ENCODE measurements at regions not wholly inside any gene's neighbourhood (a gene's known extent, or its start where the extent isn't known, plus 50 kb on each side); places are given as distances from the start of the nearest gene placed in this dataset.
"Not testable (repeated sequence)": the region's sequence is repeated elsewhere in the genome, so short reads cannot be mapped to it uniquely, and the experiment has no call there.

DNA sequence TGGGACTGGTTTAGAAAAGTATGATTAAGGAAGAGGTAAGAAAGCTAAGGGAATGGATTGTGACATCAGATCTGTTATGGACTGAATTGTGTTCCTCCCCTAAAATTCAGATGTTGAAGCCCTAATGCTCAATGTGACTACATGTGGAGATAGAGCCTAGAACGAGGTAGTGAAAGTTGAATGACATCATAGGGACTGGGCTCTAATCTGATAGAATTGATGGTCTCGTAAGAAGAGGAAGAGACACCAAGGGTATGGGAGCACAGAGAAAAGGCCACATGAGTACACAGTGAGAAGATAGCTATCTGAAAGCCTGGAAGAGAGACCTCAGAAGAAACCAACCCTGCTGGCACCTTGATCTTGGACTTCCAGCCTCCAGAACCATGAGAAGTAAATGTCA is 178.3 kb downstream of the TRIB2 start:
- H3K9me3 Mint-ChIP-seq = peaks cover 19% of the 10 kb centered on the region
- intact Hi-C loops (cut with micrococcal nuclease) = no loop called here
- H3K27me3 Mint-ChIP-seq (ENCODE audit: low read depth) = peaks cover 23% of the 10 kb centered on the region
- H3K36me3 Mint-ChIP-seq (ENCODE audit: low read depth) = no peaks in the 10 kb centered on the region
- no peak overlapping the region for H3K27ac Mint-ChIP-seq
- H3K4me1 Mint-ChIP-seq (ENCODE audit: low read depth) = peaks cover 10% of the 10 kb centered on the region
- DNase-seq (ENCODE audit: low spot score) = no peak
- no peak overlapping the region for H3K4me3 Mint-ChIP-seq (ENCODE audit: low read depth)

- Mint-ChIP-seq H3K4me3 (ENCODE audit: low read depth) (no peak overlapping the region), H3K36me3 (ENCODE audit: low read depth) (no peaks in the 10 kb centered on the region), H3K27ac (no peak overlapping the region), H3K9me3 (peaks cover 14% of the 10 kb centered on the region), H3K4me1 (ENCODE audit: low read depth) (peaks cover 10% of the 10 kb centered on the region), H3K27me3 (ENCODE audit: low read depth) (peaks cover 25% of the 10 kb centered on the region)
- DNase-seq (ENCODE audit: low spot score) = no peak
- intact Hi-C loops (cut with micrococcal nuclease) = no loop called here
These were observed 179.7 kb downstream of the TRIB2 start for GRCh38 chr2:12896318-12896982.

DNA sequence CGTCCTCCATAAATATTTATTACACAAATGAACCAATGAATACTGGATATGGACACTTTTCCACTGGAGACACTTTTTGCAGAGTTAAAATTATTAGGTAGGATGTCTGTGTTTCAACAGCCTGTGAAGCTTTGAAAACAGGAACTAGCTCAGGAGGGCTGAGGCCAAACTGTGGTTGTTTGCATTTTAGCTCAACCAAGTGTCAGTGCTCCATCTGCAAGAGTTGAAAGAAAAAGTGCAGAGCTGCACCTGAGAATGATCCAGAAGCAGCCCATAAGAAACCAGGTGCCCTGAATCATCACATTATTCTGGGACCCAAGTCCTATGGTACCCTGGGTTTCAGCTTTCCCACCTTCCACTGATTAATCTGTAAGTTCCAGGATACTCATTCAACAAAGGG is 180.4 kb downstream of the TRIB2 start:
- intact Hi-C loops (cut with micrococcal nuclease) = no loop called here
- H3K27me3 Mint-ChIP-seq (ENCODE audit: low read depth) = peaks cover 24% of the 10 kb centered on the region
- no peak for DNase-seq (ENCODE audit: low spot score)
- H3K27ac Mint-ChIP-seq = no peak overlapping the region
- peaks cover 9% of the 10 kb centered on the region for H3K9me3 Mint-ChIP-seq
- H3K4me3 Mint-ChIP-seq (ENCODE audit: low read depth) = no peak overlapping the region
- H3K4me1 Mint-ChIP-seq (ENCODE audit: low read depth) = peaks cover 10% of the 10 kb centered on the region
- no peaks in the 10 kb centered on the region for H3K36me3 Mint-ChIP-seq (ENCODE audit: low read depth)

DNA sequence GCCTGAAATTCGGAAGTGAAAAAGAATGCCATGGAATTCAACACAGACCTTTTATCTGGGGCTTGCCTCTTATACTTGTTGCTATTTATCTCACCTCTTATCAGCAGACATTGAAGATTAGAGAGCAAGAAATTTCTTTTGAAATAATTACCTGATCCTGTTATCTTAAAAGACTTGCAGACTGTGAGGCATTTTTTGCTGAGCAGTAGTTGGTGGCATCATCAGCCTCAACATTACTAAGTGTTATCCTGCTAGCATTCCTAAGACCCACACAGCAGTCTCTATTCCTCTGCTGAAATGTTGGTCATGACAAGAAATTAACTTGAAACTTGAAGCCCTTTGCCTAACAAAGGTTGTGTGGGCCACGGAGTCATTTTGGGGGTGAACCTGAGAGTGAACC is 186.5 kb downstream of the TRIB2 start:
- Mint-ChIP-seq H3K4me3 (ENCODE audit: low read depth) (no peak overlapping the region), H3K27me3 (ENCODE audit: low read depth) (peaks cover 27% of the 10 kb centered on the region), H3K36me3 (ENCODE audit: low read depth) (no peaks in the 10 kb centered on the region), H3K27ac (no peak overlapping the region), H3K9me3 (no peaks in the 10 kb centered on the region), H3K4me1 (ENCODE audit: low read depth) (no peaks in the 10 kb centered on the region)
- no peak for DNase-seq (ENCODE audit: low spot score)
- intact Hi-C loops (cut with micrococcal nuclease) = no loop called here

DNA sequence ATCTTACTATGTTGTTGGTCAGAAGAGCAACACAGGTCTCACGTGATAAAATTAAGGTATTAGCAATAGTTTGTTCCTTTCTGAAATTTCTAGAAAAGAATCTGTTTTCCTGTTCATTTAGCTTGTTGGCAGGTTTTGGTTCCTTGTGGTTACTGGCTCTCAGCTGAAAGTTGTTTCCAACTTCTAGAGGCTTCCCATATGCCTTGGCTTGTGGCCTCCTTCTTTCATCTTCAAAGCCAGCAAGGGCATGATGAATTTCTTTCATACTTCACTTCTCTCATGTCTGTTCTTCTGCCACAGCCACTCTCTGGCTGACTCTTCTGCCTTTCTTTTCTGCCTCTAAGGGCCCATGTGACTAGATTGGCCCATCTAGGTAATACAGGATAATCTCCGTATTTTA is 193.7 kb downstream of the TRIB2 start:
- intact Hi-C loops (cut with micrococcal nuclease) = no loop called here
- DNase-seq (ENCODE audit: low spot score) = no peak
- Mint-ChIP-seq H3K4me1 (ENCODE audit: low read depth) (no peaks in the 10 kb centered on the region), H3K27ac (no peak overlapping the region), H3K4me3 (ENCODE audit: low read depth) (no peak overlapping the region), H3K36me3 (ENCODE audit: low read depth) (no peaks in the 10 kb centered on the region), H3K9me3 (peaks cover 4% of the 10 kb centered on the region), H3K27me3 (ENCODE audit: low read depth) (peaks cover 30% of the 10 kb centered on the region)

DNA sequence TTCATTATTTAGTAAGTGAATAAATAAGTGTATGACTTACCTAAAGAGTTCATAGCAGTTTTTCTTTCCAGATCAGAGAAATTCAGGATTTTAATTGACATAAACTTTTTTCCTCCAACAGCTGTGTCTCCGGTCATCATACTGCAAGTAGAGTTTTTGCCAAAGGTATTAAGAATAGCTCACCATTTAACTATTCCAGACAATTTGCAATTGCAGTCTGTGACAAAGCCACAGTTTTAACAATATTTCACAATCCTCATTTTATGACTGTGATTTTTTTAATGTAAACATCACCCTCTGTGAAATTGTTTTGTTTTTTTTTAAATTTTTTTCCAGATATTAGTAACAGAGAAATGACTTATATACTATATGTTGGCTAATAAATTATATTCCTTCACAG is 199.1 kb downstream of the TRIB2 start:
- H3K9me3 Mint-ChIP-seq = peaks cover under 1% of the 10 kb centered on the region
- H3K27ac Mint-ChIP-seq = no peak overlapping the region
- intact Hi-C loops (cut with micrococcal nuclease) = no loop called here
- no peaks in the 10 kb centered on the region for H3K36me3 Mint-ChIP-seq (ENCODE audit: low read depth)
- peaks cover 38% of the 10 kb centered on the region for H3K27me3 Mint-ChIP-seq (ENCODE audit: low read depth)
- no peak for DNase-seq (ENCODE audit: low spot score)
- H3K4me3 Mint-ChIP-seq (ENCODE audit: low read depth) = no peak overlapping the region
- H3K4me1 Mint-ChIP-seq (ENCODE audit: low read depth) = no peaks in the 10 kb centered on the region

DNA sequence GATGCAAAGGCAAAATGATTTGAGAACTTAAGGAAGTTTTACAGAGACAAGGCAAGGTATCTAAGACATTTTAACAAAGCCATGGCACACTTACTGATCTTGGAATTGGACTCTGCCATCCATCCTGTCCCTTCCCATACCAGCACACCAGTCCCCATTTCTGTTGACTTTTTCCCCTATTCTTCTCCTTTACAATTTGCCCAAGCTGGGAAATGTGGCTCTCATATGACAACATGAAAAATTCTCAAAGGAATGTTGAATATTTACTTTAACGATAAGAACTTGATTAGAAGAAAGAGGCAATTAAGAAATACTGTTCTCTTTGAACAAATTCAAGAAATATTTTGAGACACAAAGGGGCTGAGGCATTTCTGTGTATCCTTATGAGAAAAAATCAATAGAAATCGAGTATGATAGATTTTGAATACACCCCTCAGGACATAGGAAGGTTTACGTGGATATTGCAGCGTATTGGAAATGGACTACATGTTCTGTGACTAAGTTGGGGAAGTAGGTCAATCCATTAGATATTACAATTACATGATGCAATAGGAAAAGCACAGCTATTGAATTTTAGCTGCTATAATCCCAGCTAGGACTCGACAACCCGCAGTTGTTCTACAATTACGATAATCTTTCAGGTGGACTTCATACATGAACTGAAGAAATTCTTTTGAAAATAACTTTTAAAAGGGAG is 201.6 kb downstream of the TRIB2 start:
- no peak overlapping the region for H3K27ac Mint-ChIP-seq
- no peaks in the 10 kb centered on the region for H3K36me3 Mint-ChIP-seq (ENCODE audit: low read depth)
- H3K4me3 Mint-ChIP-seq (ENCODE audit: low read depth) = no peak overlapping the region
- no peak for DNase-seq (ENCODE audit: low spot score)
- no peaks in the 10 kb centered on the region for H3K9me3 Mint-ChIP-seq
- H3K4me1 Mint-ChIP-seq (ENCODE audit: low read depth) = no peaks in the 10 kb centered on the region
- peaks cover 29% of the 10 kb centered on the region for H3K27me3 Mint-ChIP-seq (ENCODE audit: low read depth)
- intact Hi-C loops (cut with micrococcal nuclease) = no loop called here

DNA sequence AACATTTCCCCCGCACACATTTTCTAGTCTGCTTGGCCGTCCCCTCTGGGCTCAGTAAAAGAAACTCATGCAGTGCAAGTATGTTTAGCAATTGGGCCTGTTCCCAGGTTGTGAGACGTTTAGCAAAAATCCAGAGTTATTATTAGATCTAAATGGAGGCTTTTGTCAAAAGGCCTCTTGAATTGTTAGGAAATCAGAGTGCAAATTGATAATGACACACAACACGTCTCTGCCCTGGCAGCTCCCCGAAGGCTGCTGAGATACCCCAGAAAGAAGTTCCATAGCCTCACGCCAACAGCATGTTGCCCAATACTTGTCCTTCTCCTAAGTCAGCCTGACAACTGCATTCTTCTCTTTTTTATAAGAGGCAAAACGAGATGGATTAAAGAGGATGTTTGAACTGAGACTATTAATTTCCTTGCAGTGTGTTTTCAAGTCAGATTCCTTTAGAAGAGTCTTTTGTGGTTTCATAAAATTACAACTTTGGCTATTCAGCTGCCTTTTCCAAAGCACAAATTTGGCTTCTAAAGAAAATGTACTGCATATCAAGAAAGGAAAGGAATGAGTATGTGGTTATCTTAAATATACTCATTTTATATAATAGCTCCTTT is 202.2 kb downstream of the TRIB2 start:
- Mint-ChIP-seq H3K9me3 (no peaks in the 10 kb centered on the region), H3K27me3 (ENCODE audit: low read depth) (peaks cover 29% of the 10 kb centered on the region), H3K27ac (no peak overlapping the region), H3K4me3 (ENCODE audit: low read depth) (no peak overlapping the region), H3K4me1 (ENCODE audit: low read depth) (no peaks in the 10 kb centered on the region), H3K36me3 (ENCODE audit: low read depth) (no peaks in the 10 kb centered on the region)
- no peak for DNase-seq (ENCODE audit: low spot score)
- intact Hi-C loops (cut with micrococcal nuclease) = no loop called here

DNA sequence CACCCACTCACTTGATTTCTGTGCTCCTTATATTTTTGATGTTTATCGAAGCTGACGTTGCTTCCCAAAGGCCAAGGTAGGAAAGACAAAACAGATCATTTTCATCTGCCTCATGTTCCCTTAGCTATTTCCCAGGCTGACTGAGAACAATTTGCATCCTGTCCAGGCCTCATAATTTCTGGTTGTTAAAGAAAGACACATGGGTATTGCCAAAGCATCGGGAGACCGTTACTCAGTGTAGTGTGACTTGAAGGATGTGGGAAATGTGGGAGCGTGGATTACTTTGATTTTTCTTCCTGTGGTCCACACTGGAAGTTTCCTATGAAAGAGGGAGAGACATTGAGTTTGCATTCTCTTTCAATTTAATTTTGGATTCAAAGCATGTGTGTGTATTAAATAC is 204.6 kb downstream of the TRIB2 start:
- intact Hi-C loops (cut with micrococcal nuclease) = loop anchor here (10.0 kb wide), 1 partner anchor 1057 kb away; no protein-coding TSS in a partner anchor
- Mint-ChIP-seq H3K4me3 (ENCODE audit: low read depth) (no peak overlapping the region), H3K4me1 (ENCODE audit: low read depth) (no peaks in the 10 kb centered on the region), H3K27ac (no peak overlapping the region), H3K9me3 (no peaks in the 10 kb centered on the region), H3K36me3 (ENCODE audit: low read depth) (no peaks in the 10 kb centered on the region), H3K27me3 (ENCODE audit: low read depth) (peaks cover 18% of the 10 kb centered on the region)
- no peak for DNase-seq (ENCODE audit: low spot score)

- H3K4me3 Mint-ChIP-seq (ENCODE audit: low read depth) = no peak overlapping the region
- H3K27me3 Mint-ChIP-seq (ENCODE audit: low read depth) = peaks cover 17% of the 10 kb centered on the region
- H3K36me3 Mint-ChIP-seq (ENCODE audit: low read depth) = no peaks in the 10 kb centered on the region
- no peak for DNase-seq (ENCODE audit: low spot score)
- intact Hi-C loops (cut with micrococcal nuclease) = loop anchor here (10.0 kb wide), 1 partner anchor 1059 kb away; no protein-coding TSS in a partner anchor
- H3K27ac Mint-ChIP-seq = no peak overlapping the region
- H3K9me3 Mint-ChIP-seq = no peaks in the 10 kb centered on the region
- peaks cover 11% of the 10 kb centered on the region for H3K4me1 Mint-ChIP-seq (ENCODE audit: low read depth)
These were observed 207.3 kb downstream of the TRIB2 start for GRCh38 chr2:12923907-12924610.

- H3K4me3 Mint-ChIP-seq (ENCODE audit: low read depth); H3K27ac Mint-ChIP-seq; DNase-seq (ENCODE audit: low spot score); H3K36me3 Mint-ChIP-seq (ENCODE audit: low read depth); H3K9me3 Mint-ChIP-seq: not testable (repeated sequence)
- intact Hi-C loops (cut with micrococcal nuclease) = loop anchor here (5.0 to 10.0 kb wide), 3 partner anchors 69 to 1062 kb away; no protein-coding TSS in a partner anchor
- peaks cover 24% of the 10 kb centered on the region for H3K27me3 Mint-ChIP-seq (ENCODE audit: low read depth)
- H3K4me1 Mint-ChIP-seq (ENCODE audit: low read depth) = peaks cover 12% of the 10 kb centered on the region
These were observed 209.9 kb downstream of the TRIB2 start for GRCh38 chr2:12926641-12927040.

DNA sequence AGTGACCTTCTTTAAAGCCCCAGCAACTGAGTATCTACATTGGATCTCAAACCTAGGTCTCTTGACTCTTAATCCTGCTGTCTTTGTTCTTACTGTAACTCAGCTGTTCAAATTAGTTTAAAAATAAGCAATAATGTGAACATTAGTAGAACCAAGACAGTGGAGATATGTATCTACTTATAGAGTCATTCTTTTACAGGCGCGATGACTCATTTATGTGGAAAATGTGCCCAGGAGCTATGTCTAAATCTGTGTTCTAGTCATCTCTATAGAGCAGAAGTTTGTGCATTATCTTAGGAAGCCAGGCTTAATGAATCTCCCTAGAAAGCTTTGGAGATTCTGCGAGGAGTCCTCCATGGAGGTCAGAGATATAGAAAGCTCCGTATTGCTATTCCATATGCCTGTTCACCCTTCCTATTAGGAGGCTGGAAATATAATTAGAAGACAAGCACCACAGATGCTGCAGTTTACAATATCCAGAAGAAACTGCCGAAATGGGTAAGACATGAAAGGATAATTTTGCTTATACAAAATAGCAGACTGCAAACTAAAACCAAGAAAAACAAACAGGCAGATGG is 211.6 kb downstream of the TRIB2 start:
- Mint-ChIP-seq H3K36me3 (ENCODE audit: low read depth) (no peaks in the 10 kb centered on the region), H3K27me3 (ENCODE audit: low read depth) (peaks cover 27% of the 10 kb centered on the region), H3K9me3 (no peaks in the 10 kb centered on the region), H3K4me3 (ENCODE audit: low read depth) (no peak overlapping the region), H3K27ac (no peak overlapping the region), H3K4me1 (ENCODE audit: low read depth) (peaks cover 12% of the 10 kb centered on the region)
- intact Hi-C loops (cut with micrococcal nuclease) = loop anchor here (2.0 to 10.0 kb wide), 4 partner anchors 71 to 1063 kb away; no protein-coding TSS in a partner anchor
- DNase-seq (ENCODE audit: low spot score) = no peak
